Natural killer cell (primary cell): ENCODE measurements at regions not wholly inside any gene's neighbourhood (a gene's known extent, or its start where the extent isn't known, plus 50 kb on each side); places are given as distances from the start of the nearest gene placed in this dataset.

ENCODE experiments used
- ATAC-seq, 3 donors: fragments of 150-1000 bp in 2 of 3; fragments of 200-7000 bp in 1 of 3; cut with Tn5 transposase; 1 replicate in 1 of 3; 2 replicates in 2 of 3; pipeline ENCODE4 v1.10.0; 2021; ENCODE audit warnings: mild to moderate bottlenecking in 2 of 3, moderate library complexity in 2 of 3
- DNase-seq, 2 donors: peaks; one replicate each; pipeline versions ENCODE4 v3.0.0 to v3.0.0-alpha.2; 2013 to 2021; ENCODE audit warnings: mixed read lengths in 1 of 2
- H3K27ac ChIP-seq: one replicate; pipeline ENCODE4 v1.5.1; 2013; ENCODE audit warnings: mild to moderate bottlenecking, low read length
- H3K27me3 ChIP-seq: one replicate; pipeline ENCODE4 v1.6.1; 2013; ENCODE audit warnings: low read length; ENCODE audit not compliant: control insufficient read depth, insufficient read depth
- H3K36me3 ChIP-seq: one replicate; pipeline ENCODE4 v1.6.1; 2013; ENCODE audit warnings: low read length; ENCODE audit not compliant: control insufficient read depth, insufficient read depth
- H3K4me1 ChIP-seq: one replicate; pipeline ENCODE4 v1.6.1; 2013; ENCODE audit warnings: low read length; ENCODE audit not compliant: control insufficient read depth, insufficient read depth
- H3K4me3 ChIP-seq: one replicate; pipeline ENCODE4 v1.5.1; 2013; ENCODE audit warnings: low read length
- H3K9me3 ChIP-seq: one replicate; pipeline ENCODE4 v1.6.1; 2013; ENCODE audit warnings: low read length; ENCODE audit not compliant: control insufficient read depth, insufficient read depth
- H3K27ac Mint-ChIP-seq, 2 donors: one replicate each; pipeline ENCODE4 v1.8.0; 2022; ENCODE audit warnings: mild to moderate bottlenecking in 2 of 2, mixed read lengths in 2 of 2, moderate library complexity in 1 of 2
- H3K27me3 Mint-ChIP-seq, 2 donors: one replicate each; pipeline ENCODE4 v1.8.0; 2022; ENCODE audit warnings: low read depth in 2 of 2, mixed read lengths in 2 of 2
- H3K36me3 Mint-ChIP-seq: one replicate; pipeline ENCODE4 v1.8.0; 2022; ENCODE audit warnings: mixed read lengths
- H3K4me1 Mint-ChIP-seq, 2 donors: one replicate each; pipeline ENCODE4 v1.8.0; 2022; ENCODE audit warnings: mixed read lengths in 2 of 2
- H3K4me3 Mint-ChIP-seq: one replicate; pipeline ENCODE4 v1.8.0; 2022; ENCODE audit warnings: mild to moderate bottlenecking, moderate library complexity, mixed read lengths
- H3K9me3 Mint-ChIP-seq, 2 donors: one replicate each; pipeline ENCODE4 v1.8.0; 2022; ENCODE audit warnings: mixed read lengths in 2 of 2
- WGBS: methylation state at CpG from one replicate; pipeline ENCODE4 v1.1.7; 2013; ENCODE audit warnings: missing lambda C conversion rate; ENCODE audit not compliant: insufficient coverage; 5-methylcytosine and 5-hydroxymethylcytosine counted together
- intact Hi-C: fragments of 100-400 bp; cut with micrococcal nuclease; formaldehyde crosslinking; loops from one replicate; pipeline ENCODE4 v1.14.2; 2022
- TF ChIP-seq, protein P1 (sequence below): fragments of 200-600 bp; IDR thresholded peaks from one replicate; pipeline ENCODE4 v1.8.0; 2022; ENCODE audit warnings: antibody characterized with exemption

DNA sequence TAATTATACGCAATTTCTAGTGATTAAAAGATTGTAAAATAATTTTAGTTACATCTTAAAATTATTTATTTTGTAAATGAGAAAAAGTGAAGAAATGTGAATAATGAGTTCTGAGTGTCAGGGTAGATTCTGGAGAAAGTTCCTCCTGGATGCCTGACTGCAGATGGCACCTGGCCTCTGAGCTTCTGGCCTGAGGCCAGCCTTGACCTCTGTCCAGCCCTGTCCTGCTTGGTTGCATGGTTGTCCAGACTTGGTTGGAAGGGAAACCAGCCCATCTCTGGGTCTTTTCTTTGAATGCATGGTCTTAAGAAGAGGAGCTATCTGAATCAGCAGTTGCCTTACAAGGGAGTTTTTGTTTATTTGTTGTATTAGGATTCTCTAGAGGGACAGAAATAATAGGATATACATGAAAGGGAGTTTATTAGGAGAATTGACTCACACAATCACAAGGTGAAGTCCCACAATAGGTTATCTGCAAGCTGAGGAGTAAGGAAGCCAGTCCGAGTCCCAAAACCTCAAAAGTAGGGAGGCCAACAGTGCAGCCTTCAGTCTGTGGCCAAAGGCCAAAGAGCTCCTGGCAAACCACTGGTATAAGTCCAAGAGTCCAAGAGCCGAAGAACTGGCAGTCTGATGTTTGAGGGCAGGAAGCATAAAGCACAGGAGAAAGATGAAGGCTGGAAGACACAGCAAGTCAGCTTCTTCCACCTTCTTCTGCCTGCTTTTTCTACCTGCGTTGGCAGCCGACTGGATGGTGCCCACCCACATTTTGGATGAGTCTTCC is 385.8 kb downstream of the ZNF536 start:
- Histone ChIP-seq H3K4me3 (no peak overlapping the region), H3K27me3 (no peaks in the 10 kb centered on the region), H3K27ac (no peak overlapping the region), H3K36me3 (no peaks in the 10 kb centered on the region), H3K9me3 (no peaks in the 10 kb centered on the region), H3K4me1 (no peaks in the 10 kb centered on the region)
- H3K36me3 Mint-ChIP-seq: no peaks in the 10 kb centered on the region
- 81% methylated on average over 4 of the region's 5 CpGs for WGBS
- intact Hi-C loops: no loop called here
- no peak for ATAC-seq
- no peak for DNase-seq
- no peaks in the 10 kb centered on the region for H3K9me3 Mint-ChIP-seq
- H3K4me1 Mint-ChIP-seq: no peaks in the 10 kb centered on the region
- H3K27me3 Mint-ChIP-seq: peaks cover 0 to 3% of the 10 kb centered on the region in 2 donors
- H3K4me3 Mint-ChIP-seq: no peak overlapping the region
- no peak overlapping the region for H3K27ac Mint-ChIP-seq
- TF ChIP-seq, protein P1, sequence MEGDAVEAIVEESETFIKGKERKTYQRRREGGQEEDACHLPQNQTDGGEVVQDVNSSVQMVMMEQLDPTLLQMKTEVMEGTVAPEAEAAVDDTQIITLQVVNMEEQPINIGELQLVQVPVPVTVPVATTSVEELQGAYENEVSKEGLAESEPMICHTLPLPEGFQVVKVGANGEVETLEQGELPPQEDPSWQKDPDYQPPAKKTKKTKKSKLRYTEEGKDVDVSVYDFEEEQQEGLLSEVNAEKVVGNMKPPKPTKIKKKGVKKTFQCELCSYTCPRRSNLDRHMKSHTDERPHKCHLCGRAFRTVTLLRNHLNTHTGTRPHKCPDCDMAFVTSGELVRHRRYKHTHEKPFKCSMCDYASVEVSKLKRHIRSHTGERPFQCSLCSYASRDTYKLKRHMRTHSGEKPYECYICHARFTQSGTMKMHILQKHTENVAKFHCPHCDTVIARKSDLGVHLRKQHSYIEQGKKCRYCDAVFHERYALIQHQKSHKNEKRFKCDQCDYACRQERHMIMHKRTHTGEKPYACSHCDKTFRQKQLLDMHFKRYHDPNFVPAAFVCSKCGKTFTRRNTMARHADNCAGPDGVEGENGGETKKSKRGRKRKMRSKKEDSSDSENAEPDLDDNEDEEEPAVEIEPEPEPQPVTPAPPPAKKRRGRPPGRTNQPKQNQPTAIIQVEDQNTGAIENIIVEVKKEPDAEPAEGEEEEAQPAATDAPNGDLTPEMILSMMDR: no peak

DNA sequence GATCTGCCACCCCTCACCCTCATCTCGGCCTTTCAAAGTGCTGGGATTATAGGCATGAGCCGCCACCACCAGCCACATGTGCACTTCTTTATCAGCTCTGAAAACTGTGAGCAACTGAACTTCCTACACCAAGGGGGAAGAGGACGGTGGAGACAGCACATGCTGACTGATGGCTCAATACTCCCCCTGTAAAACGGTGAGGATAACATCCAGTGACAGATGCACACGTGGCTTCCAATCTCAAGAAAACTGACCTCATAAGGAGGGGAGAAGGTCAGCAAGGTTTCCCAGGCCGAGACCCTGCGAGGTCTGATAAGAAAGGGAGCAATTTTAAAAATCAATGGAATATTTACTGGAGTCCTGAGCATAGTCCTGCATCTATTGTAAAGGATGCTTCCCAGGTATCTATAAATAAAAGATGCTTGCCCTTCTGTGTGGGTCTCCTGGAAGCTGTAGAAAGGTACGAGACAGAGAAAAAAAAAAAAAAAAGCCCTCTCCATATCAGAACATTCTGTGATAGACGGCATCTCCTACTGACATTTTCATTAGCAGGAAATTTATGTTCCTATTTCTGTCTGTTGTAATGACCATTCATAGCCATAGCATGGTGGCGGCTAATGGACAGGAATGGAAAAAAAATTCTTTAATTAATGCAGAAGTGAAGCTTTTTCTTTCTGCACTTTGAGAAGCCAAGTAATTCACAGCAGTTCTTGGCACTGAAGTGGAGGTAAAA is 385.1 kb downstream of the ZNF536 start:
- H3K36me3 ChIP-seq: no peaks in the 10 kb centered on the region
- 65% methylated on average over 9 of the region's 10 CpGs for WGBS
- H3K9me3 Mint-ChIP-seq: no peaks in the 10 kb centered on the region
- H3K27ac ChIP-seq: no peak overlapping the region
- no peak overlapping the region for H3K27ac Mint-ChIP-seq
- no peaks in the 10 kb centered on the region for H3K36me3 Mint-ChIP-seq
- peaks cover 0 to 2% of the 10 kb centered on the region in 2 donors for H3K27me3 Mint-ChIP-seq
- intact Hi-C loops: no loop called here
- H3K4me1 ChIP-seq: no peaks in the 10 kb centered on the region
- H3K27me3 ChIP-seq: no peaks in the 10 kb centered on the region
- H3K4me3 Mint-ChIP-seq: no peak overlapping the region
- H3K4me1 Mint-ChIP-seq: no peaks in the 10 kb centered on the region
- ATAC-seq (no peak), DNase-seq (no peak)
- TF ChIP-seq, protein P1: no peak
- H3K9me3 ChIP-seq: no peaks in the 10 kb centered on the region
- H3K4me3 ChIP-seq: no peak overlapping the region

DNA sequence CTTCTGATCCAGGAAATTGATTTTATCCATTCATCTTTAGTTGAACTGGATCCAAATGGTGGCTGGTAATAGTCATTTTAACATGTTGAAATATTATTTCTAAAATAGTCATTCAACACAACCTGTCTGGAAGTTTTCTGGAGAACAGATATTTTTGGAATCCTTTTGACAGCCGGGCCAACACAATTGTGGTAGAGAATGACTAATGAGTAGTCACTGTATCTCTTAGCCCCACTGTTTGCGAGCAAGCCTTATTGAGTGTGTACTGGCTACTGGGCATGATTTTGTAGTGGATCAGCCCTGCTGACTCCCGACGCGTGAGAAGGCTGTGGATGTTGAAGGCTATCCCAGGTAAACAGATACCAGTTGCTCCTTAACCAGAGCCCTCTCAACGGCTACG is 383.4 kb downstream of the ZNF536 start:
- WGBS: 92% methylated on average over 7 of the region's 7 CpGs
- Histone ChIP-seq H3K36me3 (no peaks in the 10 kb centered on the region), H3K9me3 (no peaks in the 10 kb centered on the region), H3K27ac (no peak overlapping the region), H3K4me1 (no peaks in the 10 kb centered on the region), H3K27me3 (no peaks in the 10 kb centered on the region), H3K4me3 (no peak overlapping the region)
- Mint-ChIP-seq H3K4me3 (no peak overlapping the region), H3K27me3 (peaks cover 0 to 2% of the 10 kb centered on the region in 2 donors), H3K9me3 (no peaks in the 10 kb centered on the region), H3K27ac (no peak overlapping the region), H3K4me1 (no peaks in the 10 kb centered on the region), H3K36me3 (no peaks in the 10 kb centered on the region)
- no peak for DNase-seq
- TF ChIP-seq, protein P1: no peak
- intact Hi-C loops: no loop called here
- no peak for ATAC-seq
